HCT116 (cell line): ENCODE measurements at regions not wholly inside any gene's neighbourhood (a gene's known extent, or its start where the extent isn't known, plus 50 kb on each side); places are given as distances from the start of the nearest gene placed in this dataset.

ENCODE experiments used
- CEBPB ChIP-seq: IDR thresholded peaks from 2 replicates; pipeline ENCODE4 v1.6.1; 2012; ENCODE audit warnings: low read depth
- EZH2 ChIP-seq: fragments of 200-600 bp; sonication (generic); IDR thresholded peaks from 2 replicates; pipeline ENCODE4 v1.6.1; 2017; ENCODE audit warnings: antibody characterized with exemption, mixed run types
- EZH2phosphoT487 ChIP-seq: fragments of 200-600 bp; IDR thresholded peaks from 2 replicates; pipeline ENCODE4 v1.6.1; 2018; ENCODE audit warnings: antibody characterized with exemption, borderline replicate concordance
- JUND ChIP-seq: IDR thresholded peaks from 2 replicates; pipeline ENCODE4 v1.6.1; 2012
- POLR2A ChIP-seq: IDR thresholded peaks from 2 replicates; pipeline ENCODE4 v1.7.0; 2011; ENCODE audit warnings: borderline replicate concordance; ENCODE audit not compliant: insufficient read depth, insufficient read length; ENCODE audit errors: extremely low read depth
- POLR2AphosphoS5 ChIP-seq: IDR thresholded peaks from 2 replicates; pipeline ENCODE4 v1.6.1; 2011; ENCODE audit warnings: mild to moderate bottlenecking, low read depth, low read length, moderate library complexity
- RAD21 ChIP-seq: IDR thresholded peaks from 2 replicates; pipeline ENCODE4 v1.6.1; 2012; ENCODE audit warnings: low read depth, mild to moderate bottlenecking
- SIN3A ChIP-seq: IDR thresholded peaks from 2 replicates; pipeline ENCODE4 v1.6.1; 2012; ENCODE audit warnings: low read depth
- SRF ChIP-seq: IDR thresholded peaks from 2 replicates; pipeline ENCODE4 v1.6.1; 2012; ENCODE audit warnings: low read depth
- ZFX ChIP-seq: fragments of 450-650 bp; IDR thresholded peaks from 2 replicates; pipeline ENCODE4 v1.6.1; 2017
- ZNF274 ChIP-seq: fragments of 200-500 bp; sonication (Bioruptor generic); IDR thresholded peaks from 2 replicates; pipeline ENCODE4 v1.6.1; 2014; ENCODE audit warnings: mild to moderate bottlenecking, low read depth, low read length, inconsistent platforms
- TF ChIP-seq, protein P1 (sequence below): IDR thresholded peaks from 2 replicates; pipeline ENCODE4 v1.6.1; 2011; ENCODE audit warnings: mild to moderate bottlenecking, low read length, moderate library complexity; ENCODE audit not compliant: insufficient replicate concordance; ENCODE audit errors: extremely low read depth
- TF ChIP-seq, protein P2 (sequence below), 3 experiments: fragments of 200-600 bp in 1 of 3; sonication (generic) in 1 of 3; IDR thresholded peaks in 2 of 3; conservative IDR thresholded peaks in 1 of 3; 2 replicates each; pipeline ENCODE4 v1.5.1; 2012 to 2017; ENCODE audit warnings: low read depth in 2 of 3, low read length in 2 of 3, antibody characterized with exemption in 1 of 3, borderline replicate concordance in 1 of 3, control low read depth in 1 of 3, mild to moderate bottlenecking in 1 of 3, mixed read lengths in 1 of 3, mixed run types in 1 of 3, moderate library complexity in 1 of 3; ENCODE audit not compliant: insufficient read depth in 1 of 3
- TF ChIP-seq, protein P3 (sequence below): IDR thresholded peaks from 2 replicates; pipeline ENCODE4 v1.6.1; 2012

DNA sequence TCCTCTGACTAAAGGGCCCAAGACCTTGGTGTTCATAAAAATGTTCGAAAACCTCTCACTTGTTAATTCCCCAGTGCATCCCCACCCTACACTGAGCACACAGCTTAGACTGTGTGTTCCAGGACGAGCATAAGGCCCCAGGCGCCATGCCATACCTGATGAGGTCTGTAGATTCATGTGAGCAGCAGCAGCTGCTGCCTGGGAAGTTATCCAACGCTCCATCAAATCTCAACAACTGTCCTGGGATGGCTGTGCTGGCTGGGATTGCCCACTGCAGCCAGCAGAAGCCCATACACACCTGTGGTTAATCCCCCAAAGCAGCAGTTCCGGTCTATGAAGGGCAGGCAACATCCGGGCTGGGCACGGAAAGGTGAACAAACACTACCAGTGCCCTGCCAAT is 391.2 kb downstream of the IL20RB start:
- no peak for TF ChIP-seq RAD21
- TF ChIP-seq, protein P1, sequence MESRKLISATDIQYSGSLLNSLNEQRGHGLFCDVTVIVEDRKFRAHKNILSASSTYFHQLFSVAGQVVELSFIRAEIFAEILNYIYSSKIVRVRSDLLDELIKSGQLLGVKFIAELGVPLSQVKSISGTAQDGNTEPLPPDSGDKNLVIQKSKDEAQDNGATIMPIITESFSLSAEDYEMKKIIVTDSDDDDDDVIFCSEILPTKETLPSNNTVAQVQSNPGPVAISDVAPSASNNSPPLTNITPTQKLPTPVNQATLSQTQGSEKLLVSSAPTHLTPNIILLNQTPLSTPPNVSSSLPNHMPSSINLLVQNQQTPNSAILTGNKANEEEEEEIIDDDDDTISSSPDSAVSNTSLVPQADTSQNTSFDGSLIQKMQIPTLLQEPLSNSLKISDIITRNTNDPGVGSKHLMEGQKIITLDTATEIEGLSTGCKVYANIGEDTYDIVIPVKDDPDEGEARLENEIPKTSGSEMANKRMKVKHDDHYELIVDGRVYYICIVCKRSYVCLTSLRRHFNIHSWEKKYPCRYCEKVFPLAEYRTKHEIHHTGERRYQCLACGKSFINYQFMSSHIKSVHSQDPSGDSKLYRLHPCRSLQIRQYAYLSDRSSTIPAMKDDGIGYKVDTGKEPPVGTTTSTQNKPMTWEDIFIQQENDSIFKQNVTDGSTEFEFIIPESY = no peak
- no peak for TF ChIP-seq POLR2A
- TF ChIP-seq CEBPB = no peak
- TF ChIP-seq, protein P2, sequence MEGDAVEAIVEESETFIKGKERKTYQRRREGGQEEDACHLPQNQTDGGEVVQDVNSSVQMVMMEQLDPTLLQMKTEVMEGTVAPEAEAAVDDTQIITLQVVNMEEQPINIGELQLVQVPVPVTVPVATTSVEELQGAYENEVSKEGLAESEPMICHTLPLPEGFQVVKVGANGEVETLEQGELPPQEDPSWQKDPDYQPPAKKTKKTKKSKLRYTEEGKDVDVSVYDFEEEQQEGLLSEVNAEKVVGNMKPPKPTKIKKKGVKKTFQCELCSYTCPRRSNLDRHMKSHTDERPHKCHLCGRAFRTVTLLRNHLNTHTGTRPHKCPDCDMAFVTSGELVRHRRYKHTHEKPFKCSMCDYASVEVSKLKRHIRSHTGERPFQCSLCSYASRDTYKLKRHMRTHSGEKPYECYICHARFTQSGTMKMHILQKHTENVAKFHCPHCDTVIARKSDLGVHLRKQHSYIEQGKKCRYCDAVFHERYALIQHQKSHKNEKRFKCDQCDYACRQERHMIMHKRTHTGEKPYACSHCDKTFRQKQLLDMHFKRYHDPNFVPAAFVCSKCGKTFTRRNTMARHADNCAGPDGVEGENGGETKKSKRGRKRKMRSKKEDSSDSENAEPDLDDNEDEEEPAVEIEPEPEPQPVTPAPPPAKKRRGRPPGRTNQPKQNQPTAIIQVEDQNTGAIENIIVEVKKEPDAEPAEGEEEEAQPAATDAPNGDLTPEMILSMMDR (IDR thresholded peaks at IDR 0.05 in 2 of 3, conservative IDR thresholded peaks at IDR 0.05 in 1 of 3; ENCODE audit: borderline replicate concordance in 1 of 3, insufficient read depth in 1 of 3, low read depth in 2 of 3, low read length in 2 of 3) = no peak
- no peak for TF ChIP-seq EZH2phosphoT487
- no peak for TF ChIP-seq POLR2AphosphoS5
- no peak for TF ChIP-seq ZNF274
- no peak for TF ChIP-seq SIN3A
- TF ChIP-seq, protein P3, sequence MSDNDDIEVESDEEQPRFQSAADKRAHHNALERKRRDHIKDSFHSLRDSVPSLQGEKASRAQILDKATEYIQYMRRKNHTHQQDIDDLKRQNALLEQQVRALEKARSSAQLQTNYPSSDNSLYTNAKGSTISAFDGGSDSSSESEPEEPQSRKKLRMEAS = no peak
- no peak for TF ChIP-seq EZH2
- no peak for TF ChIP-seq ZFX
- TF ChIP-seq SRF = no peak
- no peak for TF ChIP-seq JUND
